ENCODE measurements at regions not wholly inside any gene's neighbourhood (a gene's known extent, or its start where the extent isn't known, plus 50 kb on each side); places are given as distances from the start of the nearest gene placed in this dataset.
"Not testable (repeated sequence)": the region's sequence is repeated elsewhere in the genome, so short reads cannot be mapped to it uniquely, and the experiment has no call there.

- no peak for ATAC-seq
Measured at GRCh38 chr5:179455320-179455719, 95.0 kb upstream of the RUFY1 start.

- ATAC-seq: no peak
Measured at GRCh38 chr5:179454356-179454755, 96.0 kb upstream of the RUFY1 start.

- ATAC-seq: no peak
Measured at GRCh38 chr5:179453616-179454015, 96.7 kb upstream of the RUFY1 start.

GRCh38 chr5:179452356-179453230 is 97.8 kb upstream of the RUFY1 start:
- no peak for ATAC-seq

GRCh38 chr5:179451828-179452196 is 98.5 kb upstream of the RUFY1 start:
- ATAC-seq: no peak

GRCh38 chr5:179451114-179451827 is 99.1 kb upstream of the RUFY1 start:
- ATAC-seq: no peak

- ATAC-seq: not testable (repeated sequence)
Measured at GRCh38 chr5:179449950-179450349, 100.4 kb upstream of the RUFY1 start.

GRCh38 chr5:179448282-179448681 is 102.1 kb upstream of the RUFY1 start:
- ATAC-seq: not testable (repeated sequence)

- ATAC-seq: not testable (repeated sequence)
Measured at GRCh38 chr5:179442289-179442688, 97.0 kb upstream of the ADAMTS2 start.

GRCh38 chr5:179439181-179439985 is 94.1 kb upstream of the ADAMTS2 start:
- ATAC-seq: no peak

- no peak for ATAC-seq
Measured at GRCh38 chr5:179438461-179438860, 93.2 kb upstream of the ADAMTS2 start.

- no peak for ATAC-seq
Measured at GRCh38 chr5:179438011-179438441, 92.8 kb upstream of the ADAMTS2 start.

- no peak for ATAC-seq
Measured at GRCh38 chr5:179437341-179438001, 92.2 kb upstream of the ADAMTS2 start.

- no peak for ATAC-seq
Measured at GRCh38 chr5:179436321-179437122, 91.3 kb upstream of the ADAMTS2 start.

- no peak for ATAC-seq
Measured at GRCh38 chr5:179435731-179436315, 90.6 kb upstream of the ADAMTS2 start.

- ATAC-seq: no peak
Measured at GRCh38 chr5:179435181-179435580, 89.9 kb upstream of the ADAMTS2 start.

GRCh38 chr5:179432547-179432946 is 87.3 kb upstream of the ADAMTS2 start:
- ATAC-seq: no peak

- ATAC-seq: no peak
Measured at GRCh38 chr5:179431221-179431824, 86.1 kb upstream of the ADAMTS2 start.

GRCh38 chr5:179430193-179431175 is 85.2 kb upstream of the ADAMTS2 start:
- no peak for ATAC-seq

- ATAC-seq: no peak
Measured at GRCh38 chr5:179427676-179428056, 82.4 kb upstream of the ADAMTS2 start.
